Activated CD4-positive, alpha-beta T cell treated with anti-CD3 and anti-CD28 coated beads for 48 hours (primary cell): ENCODE measurements at regions not wholly inside any gene's neighbourhood (a gene's known extent, or its start where the extent isn't known, plus 50 kb on each side); places are given as distances from the start of the nearest gene placed in this dataset.
A peak's percentile ranks its signal among the peaks of the same experiment; 100 is the strongest.
"Not testable (repeated sequence)": the region's sequence is repeated elsewhere in the genome, so short reads cannot be mapped to it uniquely, and the experiment has no call there.

Experiments
- DNase-seq: peaks from one replicate; pipeline ENCODE4 v3.0.0-alpha.2; 2020

- no peak for DNase-seq
These were observed 94.5 kb upstream of the WSCD1 start for GRCh38 chr17:5975661-5976060.

- DNase-seq = no peak
These were observed 93.9 kb upstream of the WSCD1 start for GRCh38 chr17:5976251-5976650.

GRCh38 chr17:5978496-5978895 is 91.7 kb upstream of the WSCD1 start:
- DNase-seq = no peak

GRCh38 chr17:5980941-5981340 is 89.2 kb upstream of the WSCD1 start:
- DNase-seq = no peak

- no peak for DNase-seq
These were observed 83.5 kb upstream of the WSCD1 start for GRCh38 chr17:5986644-5987043.

GRCh38 chr17:6000426-6000825 is 69.8 kb upstream of the WSCD1 start:
- DNase-seq = no peak

GRCh38 chr17:6003221-6003620 is 67.0 kb upstream of the WSCD1 start:
- not testable (repeated sequence) for DNase-seq

- DNase-seq = no peak
These were observed 64.2 kb upstream of the WSCD1 start for GRCh38 chr17:6005939-6006338.

GRCh38 chr17:6011206-6011605 is 59.0 kb upstream of the WSCD1 start:
- DNase-seq = no peak

- DNase-seq = no peak
These were observed 51.4 kb upstream of the WSCD1 start for GRCh38 chr17:6018788-6019187.

GRCh38 chr17:6019959-6020358 is 50.2 kb upstream of the WSCD1 start:
- DNase-seq = peak; percentile 50

- no peak for DNase-seq
These were observed 49.7 kb upstream of the WSCD1 start for GRCh38 chr17:6020376-6021010.
